PC-9 (cell line): ENCODE measurements at regions not wholly inside any gene's neighbourhood (a gene's known extent, or its start where the extent isn't known, plus 50 kb on each side); places are given as distances from the start of the nearest gene placed in this dataset.

ENCODE experiments used
- EZH2 ChIP-seq: fragments of 200-600 bp; sonication (generic); IDR thresholded peaks from 2 replicates; pipeline ENCODE4 v1.8.0; 2017; ENCODE audit warnings: antibody characterized with exemption, low read depth
- TF ChIP-seq, protein P1 (sequence below): fragments of 200-600 bp; sonication (generic); conservative IDR thresholded peaks from 2 replicates; pipeline ENCODE4 v1.6.1; 2017; ENCODE audit warnings: mixed run types, antibody characterized with exemption, mild to moderate bottlenecking, moderate library complexity

DNA sequence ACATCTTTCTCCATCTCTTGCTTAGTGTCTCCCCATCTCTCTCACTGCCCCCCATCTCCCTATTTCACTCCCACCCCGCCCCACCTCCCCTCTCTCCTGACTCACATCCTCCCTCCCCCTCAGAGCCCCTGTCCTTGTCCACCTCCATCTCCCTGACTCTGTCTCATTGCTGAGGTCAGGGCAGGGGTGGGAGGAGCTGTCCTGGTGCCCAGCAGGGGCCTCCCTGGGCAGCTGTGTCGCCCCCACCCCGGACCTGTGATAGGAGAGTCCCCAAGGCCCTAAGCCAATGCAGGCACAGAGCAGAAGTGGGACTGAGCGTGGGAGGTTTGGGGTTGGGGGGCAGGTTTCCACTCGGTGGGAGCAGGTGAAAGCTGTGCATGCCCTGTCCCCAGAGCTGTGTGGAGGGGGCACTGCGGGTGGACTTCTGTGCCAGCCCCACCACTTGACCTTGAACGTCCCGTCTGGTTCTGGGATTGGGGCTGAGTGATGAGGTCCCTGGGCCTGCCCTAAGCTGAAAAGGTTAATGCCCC is 210.8 kb downstream of the TBC1D2B start:
- no peak for TF ChIP-seq EZH2
- TF ChIP-seq, protein P1, sequence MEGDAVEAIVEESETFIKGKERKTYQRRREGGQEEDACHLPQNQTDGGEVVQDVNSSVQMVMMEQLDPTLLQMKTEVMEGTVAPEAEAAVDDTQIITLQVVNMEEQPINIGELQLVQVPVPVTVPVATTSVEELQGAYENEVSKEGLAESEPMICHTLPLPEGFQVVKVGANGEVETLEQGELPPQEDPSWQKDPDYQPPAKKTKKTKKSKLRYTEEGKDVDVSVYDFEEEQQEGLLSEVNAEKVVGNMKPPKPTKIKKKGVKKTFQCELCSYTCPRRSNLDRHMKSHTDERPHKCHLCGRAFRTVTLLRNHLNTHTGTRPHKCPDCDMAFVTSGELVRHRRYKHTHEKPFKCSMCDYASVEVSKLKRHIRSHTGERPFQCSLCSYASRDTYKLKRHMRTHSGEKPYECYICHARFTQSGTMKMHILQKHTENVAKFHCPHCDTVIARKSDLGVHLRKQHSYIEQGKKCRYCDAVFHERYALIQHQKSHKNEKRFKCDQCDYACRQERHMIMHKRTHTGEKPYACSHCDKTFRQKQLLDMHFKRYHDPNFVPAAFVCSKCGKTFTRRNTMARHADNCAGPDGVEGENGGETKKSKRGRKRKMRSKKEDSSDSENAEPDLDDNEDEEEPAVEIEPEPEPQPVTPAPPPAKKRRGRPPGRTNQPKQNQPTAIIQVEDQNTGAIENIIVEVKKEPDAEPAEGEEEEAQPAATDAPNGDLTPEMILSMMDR, result no peak
